ENCODE measurements at regions not wholly inside any gene's neighbourhood (a gene's known extent, or its start where the extent isn't known, plus 50 kb on each side); places are given as distances from the start of the nearest gene placed in this dataset.

DNA sequence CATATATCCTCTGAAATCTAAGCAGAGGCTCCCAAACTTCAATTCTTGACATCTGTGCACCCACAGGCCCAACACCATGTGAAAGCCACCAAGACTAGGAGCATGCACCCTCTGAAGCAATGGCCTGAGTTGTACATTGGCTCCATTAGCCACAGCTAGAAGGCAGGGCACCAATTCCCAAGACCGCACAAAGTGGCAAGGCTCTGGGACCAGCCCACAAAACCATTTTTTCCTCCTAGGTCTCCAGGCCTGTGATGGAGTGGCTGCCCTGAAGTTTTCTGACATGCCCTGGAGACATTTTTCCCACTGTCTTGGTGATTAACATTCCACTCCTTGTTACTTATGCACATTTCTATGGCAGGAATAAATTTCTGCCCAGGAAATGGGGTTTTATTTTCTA is 232.2 kb upstream of the GRID2 start:
- no peak overlapping the region for H3K4me3 ChIP-seq (replicated peaks; ENCODE audit: low read depth, low read length)
- DNase-seq (ENCODE audit: extremely low read depth, low read depth): no peak
- TF ChIP-seq, protein P1, sequence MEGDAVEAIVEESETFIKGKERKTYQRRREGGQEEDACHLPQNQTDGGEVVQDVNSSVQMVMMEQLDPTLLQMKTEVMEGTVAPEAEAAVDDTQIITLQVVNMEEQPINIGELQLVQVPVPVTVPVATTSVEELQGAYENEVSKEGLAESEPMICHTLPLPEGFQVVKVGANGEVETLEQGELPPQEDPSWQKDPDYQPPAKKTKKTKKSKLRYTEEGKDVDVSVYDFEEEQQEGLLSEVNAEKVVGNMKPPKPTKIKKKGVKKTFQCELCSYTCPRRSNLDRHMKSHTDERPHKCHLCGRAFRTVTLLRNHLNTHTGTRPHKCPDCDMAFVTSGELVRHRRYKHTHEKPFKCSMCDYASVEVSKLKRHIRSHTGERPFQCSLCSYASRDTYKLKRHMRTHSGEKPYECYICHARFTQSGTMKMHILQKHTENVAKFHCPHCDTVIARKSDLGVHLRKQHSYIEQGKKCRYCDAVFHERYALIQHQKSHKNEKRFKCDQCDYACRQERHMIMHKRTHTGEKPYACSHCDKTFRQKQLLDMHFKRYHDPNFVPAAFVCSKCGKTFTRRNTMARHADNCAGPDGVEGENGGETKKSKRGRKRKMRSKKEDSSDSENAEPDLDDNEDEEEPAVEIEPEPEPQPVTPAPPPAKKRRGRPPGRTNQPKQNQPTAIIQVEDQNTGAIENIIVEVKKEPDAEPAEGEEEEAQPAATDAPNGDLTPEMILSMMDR (IDR thresholded peaks at IDR 0.05; ENCODE audit: low read depth, low read length, missing control alignments): no peak

- no peak overlapping the region for H3K4me3 ChIP-seq (replicated peaks; ENCODE audit: low read depth, low read length)
- DNase-seq (ENCODE audit: extremely low read depth, low read depth): no peak
- TF ChIP-seq, protein P1 (IDR thresholded peaks at IDR 0.05; ENCODE audit: low read depth, low read length, missing control alignments): no peak
These were observed 228.9 kb upstream of the GRID2 start for GRCh38 chr4:92074839-92075238.

- no peak overlapping the region for H3K4me3 ChIP-seq (replicated peaks; ENCODE audit: low read depth, low read length)
- no peak for DNase-seq (ENCODE audit: extremely low read depth, low read depth)
These were observed 212.9 kb upstream of the GRID2 start for GRCh38 chr4:92090887-92091286.

DNA sequence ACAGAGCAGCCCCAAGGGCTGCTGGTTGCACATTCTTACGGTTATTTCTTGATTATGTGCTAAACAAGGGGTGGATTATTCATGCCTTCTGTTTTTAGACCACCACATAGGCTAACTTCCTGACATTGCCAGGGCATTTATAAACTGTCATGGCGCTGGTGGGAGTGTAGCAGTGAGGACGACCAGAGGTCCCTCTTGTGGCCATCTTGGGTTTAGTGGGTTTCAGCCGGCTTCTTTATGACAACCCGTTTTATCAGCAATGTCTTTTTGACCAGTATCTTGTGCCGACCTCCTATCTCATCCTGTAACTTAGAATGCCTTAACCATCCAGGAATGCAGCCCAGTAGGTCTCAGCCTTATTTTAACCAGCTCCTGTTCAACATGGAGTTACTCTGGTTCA is 212.4 kb upstream of the GRID2 start:
- DNase-seq (ENCODE audit: extremely low read depth, low read depth): no peak
- H3K4me3 ChIP-seq (replicated peaks; ENCODE audit: low read depth, low read length): no peak overlapping the region
- TF ChIP-seq, protein P1 (IDR thresholded peaks at IDR 0.05; ENCODE audit: low read depth, low read length, missing control alignments): no peak

More at GRCh38 chr4:92090887-92091286, 212.9 kb upstream of the GRID2 start:
- TF ChIP-seq, protein P1 (IDR thresholded peaks at IDR 0.05; ENCODE audit: low read depth, low read length, missing control alignments): no peak

- no peak for DNase-seq (ENCODE audit: extremely low read depth, low read depth)
- H3K4me3 ChIP-seq (replicated peaks; ENCODE audit: low read depth, low read length): no peak overlapping the region
- TF ChIP-seq, protein P1 (IDR thresholded peaks at IDR 0.05; ENCODE audit: low read depth, low read length, missing control alignments): no peak
These were observed 203.9 kb upstream of the GRID2 start for GRCh38 chr4:92099861-92100260.

DNA sequence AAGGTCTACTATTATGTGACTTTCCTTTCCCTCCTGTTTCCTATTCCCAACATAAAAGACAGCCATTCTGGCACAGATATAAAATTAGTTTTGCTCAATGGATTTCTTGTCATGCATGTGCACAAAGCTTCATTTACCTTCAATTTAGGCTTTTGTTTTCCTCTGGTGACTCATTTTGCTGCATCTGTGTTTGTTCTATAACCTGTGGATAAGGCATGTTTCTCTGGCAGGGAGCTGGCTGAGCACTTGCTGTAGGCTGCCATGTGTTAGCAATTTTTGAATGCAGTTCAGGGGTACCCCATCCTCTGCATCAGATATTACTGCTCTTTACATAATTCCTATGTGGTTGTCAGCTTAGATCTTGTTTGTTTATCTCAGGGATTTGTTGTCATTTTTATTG is 202.8 kb upstream of the GRID2 start:
- TF ChIP-seq, protein P1 (IDR thresholded peaks at IDR 0.05; ENCODE audit: low read depth, low read length, missing control alignments): no peak
- DNase-seq (ENCODE audit: extremely low read depth, low read depth): no peak

GRCh38 chr4:92101737-92102172 is 202.0 kb upstream of the GRID2 start:
- TF ChIP-seq, protein P1 (IDR thresholded peaks at IDR 0.05; ENCODE audit: low read depth, low read length, missing control alignments): no peak
- DNase-seq (ENCODE audit: extremely low read depth, low read depth): no peak
- no peak overlapping the region for H3K4me3 ChIP-seq (replicated peaks; ENCODE audit: low read depth, low read length)

More for the DNA sequence above, 202.8 kb upstream of the GRID2 start:
- H3K4me3 ChIP-seq (replicated peaks; ENCODE audit: low read depth, low read length): no peak overlapping the region
